ENCODE measurements at regions not wholly inside any gene's neighbourhood (a gene's known extent, or its start where the extent isn't known, plus 50 kb on each side); places are given as distances from the start of the nearest gene placed in this dataset.

DNA sequence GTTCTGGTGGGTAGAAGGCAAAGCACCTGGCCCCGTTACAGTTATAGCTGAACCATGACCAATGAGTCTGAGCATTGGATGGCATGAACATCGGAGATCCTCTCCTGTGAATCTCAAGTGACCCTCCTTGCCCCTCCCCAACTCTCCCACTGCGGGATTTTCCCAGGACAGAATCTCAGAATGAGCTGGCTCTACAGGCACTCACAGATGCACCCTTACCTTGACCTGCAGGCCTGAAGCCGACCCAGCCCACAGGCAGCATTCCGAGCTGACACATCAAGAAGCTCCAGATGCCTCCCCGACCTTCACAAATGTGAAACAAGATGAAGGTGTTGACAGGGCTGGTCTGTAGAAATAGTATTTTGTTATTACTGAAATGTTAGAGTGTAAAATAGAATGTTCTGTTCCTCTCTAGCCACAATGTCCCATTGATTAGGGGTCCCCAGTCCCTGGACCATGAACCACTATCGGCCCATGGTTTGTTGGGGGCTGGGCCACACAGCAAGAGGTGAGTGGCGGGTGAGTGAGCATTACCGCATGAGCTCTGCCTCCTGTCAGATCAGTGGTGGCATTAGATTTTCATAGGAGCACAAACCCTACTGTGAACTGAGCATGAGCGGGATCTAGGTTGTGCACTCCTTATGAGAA lies 263.4 kb downstream of the AUH start:
- no peak for DNase-seq

GRCh38 chr9:91099436-91099835 lies 262.3 kb downstream of the AUH start:
- no peak for DNase-seq
- H3K4me1 Mint-ChIP-seq, result peaks cover 30% of the 10 kb centered on the region
- TF ChIP-seq CTCF (IDR thresholded peaks at IDR 0.05), result no peak
- H3K36me3 Mint-ChIP-seq (ENCODE audit: low read depth), result no peaks in the 10 kb centered on the region
- H3K27ac Mint-ChIP-seq, result no peak overlapping the region
- peaks cover 14% of the 10 kb centered on the region for H3K9me3 Mint-ChIP-seq
- peak overlapping the region; percentile 18 for H3K4me3 Mint-ChIP-seq
- peaks cover 11% of the 10 kb centered on the region for H3K27me3 Mint-ChIP-seq (ENCODE audit: low read depth, poor library complexity)

More for the DNA sequence above, 263.4 kb downstream of the AUH start:
- no peaks in the 10 kb centered on the region for H3K36me3 Mint-ChIP-seq (ENCODE audit: low read depth)
- no peak overlapping the region for H3K4me3 Mint-ChIP-seq
- H3K27ac Mint-ChIP-seq, result no peak overlapping the region
- H3K4me1 Mint-ChIP-seq, result peaks cover 30% of the 10 kb centered on the region
- H3K9me3 Mint-ChIP-seq, result peaks cover 25% of the 10 kb centered on the region
- no peak for TF ChIP-seq CTCF (IDR thresholded peaks at IDR 0.05)
- H3K27me3 Mint-ChIP-seq (ENCODE audit: low read depth, poor library complexity), result peaks cover 11% of the 10 kb centered on the region

DNA sequence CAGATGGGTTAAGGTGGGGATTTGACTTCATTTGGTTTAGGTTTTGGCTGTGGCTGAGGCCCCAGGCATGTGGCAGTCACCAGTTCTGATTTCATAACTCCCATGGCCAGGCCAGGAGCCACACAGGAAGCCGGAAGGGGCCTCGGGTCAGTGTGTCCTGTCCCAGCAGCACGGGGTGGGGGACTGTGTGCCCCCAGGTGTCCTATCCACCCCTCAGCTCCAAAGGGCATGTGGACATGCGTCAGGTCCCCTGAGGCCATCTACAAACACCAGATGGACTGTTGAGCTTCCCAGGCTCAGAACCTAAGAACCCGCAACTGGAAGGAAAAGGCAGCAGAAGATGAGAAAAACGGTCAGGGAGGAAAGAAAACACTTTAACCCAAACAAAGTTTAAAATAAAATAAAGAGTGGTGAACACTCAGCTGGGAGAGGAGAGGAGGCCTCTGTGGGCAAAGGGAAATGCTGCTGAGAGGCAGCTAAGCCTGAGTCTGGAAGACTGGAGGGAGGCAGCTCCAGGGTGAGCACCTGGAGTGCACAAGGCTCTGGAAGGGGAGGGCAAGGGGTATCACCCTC lies 260.8 kb downstream of the AUH start:
- no peak overlapping the region for H3K4me3 Mint-ChIP-seq
- H3K9me3 Mint-ChIP-seq, result peaks cover 6% of the 10 kb centered on the region
- no peaks in the 10 kb centered on the region for H3K36me3 Mint-ChIP-seq (ENCODE audit: low read depth)
- H3K27ac Mint-ChIP-seq, result peak overlapping the region; percentile 89
- TF ChIP-seq CTCF (IDR thresholded peaks at IDR 0.05), result no peak
- H3K27me3 Mint-ChIP-seq (ENCODE audit: low read depth, poor library complexity), result peaks cover 7% of the 10 kb centered on the region
- DNase-seq, result no peak
- H3K4me1 Mint-ChIP-seq, result peaks cover 30% of the 10 kb centered on the region

GRCh38 chr9:91101611-91102168 lies 260.0 kb downstream of the AUH start:
- TF ChIP-seq CTCF (IDR thresholded peaks at IDR 0.05), result no peak
- Mint-ChIP-seq H3K27ac (no peak overlapping the region), H3K4me1 (peaks cover 30% of the 10 kb centered on the region), H3K27me3 (ENCODE audit: low read depth, poor library complexity) (peaks cover 7% of the 10 kb centered on the region), H3K9me3 (peaks cover 3% of the 10 kb centered on the region), H3K36me3 (ENCODE audit: low read depth) (no peaks in the 10 kb centered on the region), H3K4me3 (no peak overlapping the region)
- no peak for DNase-seq

DNA sequence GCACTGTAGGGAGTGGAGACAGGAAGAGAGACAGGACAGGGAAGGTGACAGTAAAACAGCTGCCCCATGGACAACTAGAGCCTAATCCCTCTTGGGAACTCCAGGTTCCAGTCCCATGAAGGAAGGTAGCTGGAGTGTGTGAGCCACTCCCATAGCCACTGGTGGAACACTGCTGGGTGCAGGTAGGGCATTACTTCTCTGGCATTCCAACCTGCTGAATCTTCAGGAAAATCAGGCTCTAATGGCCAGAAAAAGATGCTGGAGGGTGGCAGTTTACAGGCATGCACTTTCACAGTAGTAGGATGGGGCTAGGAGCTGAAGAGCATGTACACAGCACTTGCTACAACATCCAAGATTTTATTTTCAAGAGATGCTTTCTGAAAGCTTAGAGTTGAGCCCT lies 259.4 kb downstream of the AUH start:
- Mint-ChIP-seq H3K9me3 (no peaks in the 10 kb centered on the region), H3K4me3 (no peak overlapping the region), H3K27ac (no peak overlapping the region), H3K27me3 (ENCODE audit: low read depth, poor library complexity) (peaks cover 7% of the 10 kb centered on the region), H3K4me1 (peaks cover 30% of the 10 kb centered on the region), H3K36me3 (ENCODE audit: low read depth) (no peaks in the 10 kb centered on the region)
- TF ChIP-seq CTCF (IDR thresholded peaks at IDR 0.05), result no peak
- DNase-seq, result no peak

DNA sequence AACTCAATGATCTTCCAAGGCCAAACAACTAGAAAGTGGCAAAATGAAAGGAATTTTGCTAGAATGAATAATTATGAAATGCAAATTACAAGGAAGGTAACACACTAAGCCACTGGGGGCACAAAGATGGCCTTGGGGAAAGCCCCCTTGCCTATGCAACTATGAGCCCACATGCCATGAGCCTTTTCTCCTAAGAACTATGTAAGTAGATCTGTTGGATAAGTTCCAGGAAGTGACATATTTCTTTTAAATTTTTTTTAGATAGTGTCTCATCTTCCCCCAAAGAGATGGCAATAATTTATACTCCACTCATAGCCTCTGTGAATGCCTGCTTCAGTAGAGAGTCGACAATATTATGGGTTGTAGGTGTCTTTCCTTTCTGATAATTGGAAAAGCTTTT lies 257.8 kb downstream of the AUH start:
- Mint-ChIP-seq H3K9me3 (peaks cover 9% of the 10 kb centered on the region), H3K4me3 (no peak overlapping the region), H3K27ac (no peak overlapping the region), H3K36me3 (ENCODE audit: low read depth) (no peaks in the 10 kb centered on the region), H3K27me3 (ENCODE audit: low read depth, poor library complexity) (peaks cover 7% of the 10 kb centered on the region), H3K4me1 (peaks cover 30% of the 10 kb centered on the region)
- DNase-seq, result no peak
- TF ChIP-seq CTCF (IDR thresholded peaks at IDR 0.05), result no peak

All from nephron progenitor cell (in vitro differentiated cells).